ENCODE measurements at regions not wholly inside any gene's neighbourhood (a gene's known extent, or its start where the extent isn't known, plus 50 kb on each side); places are given as distances from the start of the nearest gene placed in this dataset.

DNA sequence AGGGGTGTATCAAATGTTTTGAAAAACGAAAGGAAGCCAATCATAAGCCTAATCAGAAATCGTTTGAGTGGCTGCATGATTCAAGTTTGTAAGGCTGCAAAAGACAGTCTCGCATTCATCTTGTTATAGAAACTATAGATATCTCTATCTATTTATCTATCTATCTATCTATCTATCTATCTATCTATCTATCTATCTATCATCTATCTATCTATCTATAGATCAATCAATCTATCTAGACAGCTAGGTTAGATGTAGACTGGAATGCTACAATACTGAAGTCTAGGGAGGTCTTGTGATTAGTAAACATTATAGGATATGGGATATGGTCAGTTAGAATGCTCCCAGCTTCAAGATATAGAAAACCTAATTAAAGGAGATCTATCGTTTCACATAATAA lies 52.2 kb upstream of the BTG1 start:
- DNase-seq (ENCODE audit: low read depth, low spot score) (no peak), ATAC-seq (no peak)
- no TSS peak for BruUV-seq (replicated peaks)
- H3K36me3 ChIP-seq (ENCODE audit: control insufficient read depth, insufficient read depth, low read length) = no peaks in the 10 kb centered on the region
- no peaks in the 10 kb centered on the region for H3K4me1 ChIP-seq (ENCODE audit: control insufficient read depth, insufficient read depth, low read length)
- in situ Hi-C loops (cut with HindIII; ENCODE audit: low pct_unique_long_range_greater_than_20kb, low sequenced_read_pairs) (no loop called here), intact Hi-C loops (cut with micrococcal nuclease; ENCODE audit: unreplicated experiment) (no loop called here)
- H3K27me3 ChIP-seq (ENCODE audit: control insufficient read depth, insufficient read depth, low read length) = 0 out of 2 replicates have a peak, but pooled peaks cover 2% of the 10 kb centered on the region
- POLR2A ChIA-PET = no interaction called here
- H3K27ac ChIP-seq (ENCODE audit: low read length) = no peak overlapping the region
- no peak for TF ChIP-seq TCF7L2 (IDR thresholded peaks at IDR 0.05; ENCODE audit: low read depth, low read length)
- TF ChIP-seq, protein P1, sequence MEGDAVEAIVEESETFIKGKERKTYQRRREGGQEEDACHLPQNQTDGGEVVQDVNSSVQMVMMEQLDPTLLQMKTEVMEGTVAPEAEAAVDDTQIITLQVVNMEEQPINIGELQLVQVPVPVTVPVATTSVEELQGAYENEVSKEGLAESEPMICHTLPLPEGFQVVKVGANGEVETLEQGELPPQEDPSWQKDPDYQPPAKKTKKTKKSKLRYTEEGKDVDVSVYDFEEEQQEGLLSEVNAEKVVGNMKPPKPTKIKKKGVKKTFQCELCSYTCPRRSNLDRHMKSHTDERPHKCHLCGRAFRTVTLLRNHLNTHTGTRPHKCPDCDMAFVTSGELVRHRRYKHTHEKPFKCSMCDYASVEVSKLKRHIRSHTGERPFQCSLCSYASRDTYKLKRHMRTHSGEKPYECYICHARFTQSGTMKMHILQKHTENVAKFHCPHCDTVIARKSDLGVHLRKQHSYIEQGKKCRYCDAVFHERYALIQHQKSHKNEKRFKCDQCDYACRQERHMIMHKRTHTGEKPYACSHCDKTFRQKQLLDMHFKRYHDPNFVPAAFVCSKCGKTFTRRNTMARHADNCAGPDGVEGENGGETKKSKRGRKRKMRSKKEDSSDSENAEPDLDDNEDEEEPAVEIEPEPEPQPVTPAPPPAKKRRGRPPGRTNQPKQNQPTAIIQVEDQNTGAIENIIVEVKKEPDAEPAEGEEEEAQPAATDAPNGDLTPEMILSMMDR (IDR thresholded peaks at IDR 0.05) = no peak
- TF ChIP-seq POLR2AphosphoS5 (IDR thresholded peaks at IDR 0.05; ENCODE audit: low read depth, low read length) = no peak
- TF ChIP-seq, protein P2, sequence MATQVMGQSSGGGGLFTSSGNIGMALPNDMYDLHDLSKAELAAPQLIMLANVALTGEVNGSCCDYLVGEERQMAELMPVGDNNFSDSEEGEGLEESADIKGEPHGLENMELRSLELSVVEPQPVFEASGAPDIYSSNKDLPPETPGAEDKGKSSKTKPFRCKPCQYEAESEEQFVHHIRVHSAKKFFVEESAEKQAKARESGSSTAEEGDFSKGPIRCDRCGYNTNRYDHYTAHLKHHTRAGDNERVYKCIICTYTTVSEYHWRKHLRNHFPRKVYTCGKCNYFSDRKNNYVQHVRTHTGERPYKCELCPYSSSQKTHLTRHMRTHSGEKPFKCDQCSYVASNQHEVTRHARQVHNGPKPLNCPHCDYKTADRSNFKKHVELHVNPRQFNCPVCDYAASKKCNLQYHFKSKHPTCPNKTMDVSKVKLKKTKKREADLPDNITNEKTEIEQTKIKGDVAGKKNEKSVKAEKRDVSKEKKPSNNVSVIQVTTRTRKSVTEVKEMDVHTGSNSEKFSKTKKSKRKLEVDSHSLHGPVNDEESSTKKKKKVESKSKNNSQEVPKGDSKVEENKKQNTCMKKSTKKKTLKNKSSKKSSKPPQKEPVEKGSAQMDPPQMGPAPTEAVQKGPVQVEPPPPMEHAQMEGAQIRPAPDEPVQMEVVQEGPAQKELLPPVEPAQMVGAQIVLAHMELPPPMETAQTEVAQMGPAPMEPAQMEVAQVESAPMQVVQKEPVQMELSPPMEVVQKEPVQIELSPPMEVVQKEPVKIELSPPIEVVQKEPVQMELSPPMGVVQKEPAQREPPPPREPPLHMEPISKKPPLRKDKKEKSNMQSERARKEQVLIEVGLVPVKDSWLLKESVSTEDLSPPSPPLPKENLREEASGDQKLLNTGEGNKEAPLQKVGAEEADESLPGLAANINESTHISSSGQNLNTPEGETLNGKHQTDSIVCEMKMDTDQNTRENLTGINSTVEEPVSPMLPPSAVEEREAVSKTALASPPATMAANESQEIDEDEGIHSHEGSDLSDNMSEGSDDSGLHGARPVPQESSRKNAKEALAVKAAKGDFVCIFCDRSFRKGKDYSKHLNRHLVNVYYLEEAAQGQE (IDR thresholded peaks at IDR 0.05; ENCODE audit: insufficient read depth in 1 of 2, low read depth in 2 of 2, low read length in 1 of 2) = no peak
- no peak for TF ChIP-seq SIN3A (IDR thresholded peaks at IDR 0.05; ENCODE audit: borderline replicate concordance, insufficient read depth, low read depth, low read length)
- no peak overlapping the region for H3K4me3 ChIP-seq (ENCODE audit: low read depth in 2 of 2, low read length in 2 of 2)
- CTCF ChIA-PET = no interaction called here
- H3K9me3 ChIP-seq (ENCODE audit: control insufficient read depth, insufficient read depth, low read depth, low read length) = no peaks in the 10 kb centered on the region

DNA sequence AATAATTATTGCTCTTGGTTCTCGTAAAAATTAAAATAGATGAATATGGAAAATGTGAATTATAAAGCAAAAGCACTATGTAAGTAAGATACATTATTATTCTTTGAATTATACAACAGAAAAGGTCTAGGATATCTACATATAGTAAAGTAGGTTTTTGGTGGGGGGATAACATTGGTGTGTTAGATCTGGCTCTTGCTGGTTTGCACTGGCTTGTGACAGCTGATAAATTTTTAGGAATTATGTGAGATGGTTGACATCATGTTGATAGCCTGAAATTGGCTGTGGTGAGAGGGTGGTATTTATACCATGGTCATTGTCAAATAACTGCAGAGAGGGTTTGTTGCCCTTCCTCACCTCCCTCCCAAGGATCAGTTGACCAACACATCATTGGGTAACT lies 50.7 kb upstream of the BTG1 start:
- Histone ChIP-seq H3K36me3 (ENCODE audit: control insufficient read depth, insufficient read depth, low read length) (no peaks in the 10 kb centered on the region), H3K4me3 (ENCODE audit: low read depth in 2 of 2, low read length in 2 of 2) (no peak overlapping the region), H3K9me3 (ENCODE audit: control insufficient read depth, insufficient read depth, low read depth, low read length) (no peaks in the 10 kb centered on the region), H3K4me1 (ENCODE audit: control insufficient read depth, insufficient read depth, low read length) (no peaks in the 10 kb centered on the region), H3K27ac (ENCODE audit: low read length) (no peak overlapping the region), H3K27me3 (ENCODE audit: control insufficient read depth, insufficient read depth, low read length) (no peaks in the 10 kb centered on the region)
- ATAC-seq (no peak), DNase-seq (ENCODE audit: low read depth, low spot score) (no peak)
- no TSS peak for BruUV-seq (replicated peaks)
- ChIA-PET POLR2A (no interaction called here), CTCF (no interaction called here)
- in situ Hi-C loops (cut with HindIII; ENCODE audit: low pct_unique_long_range_greater_than_20kb, low sequenced_read_pairs) = no loop called here
- intact Hi-C loops (cut with micrococcal nuclease; ENCODE audit: unreplicated experiment) = no loop called here
- TF ChIP-seq, protein P1 (IDR thresholded peaks at IDR 0.05) = no peak
- TF ChIP-seq SIN3A (IDR thresholded peaks at IDR 0.05; ENCODE audit: borderline replicate concordance, insufficient read depth, low read depth, low read length) = no peak
- TF ChIP-seq POLR2AphosphoS5 (IDR thresholded peaks at IDR 0.05; ENCODE audit: low read depth, low read length) = no peak
- TF ChIP-seq, protein P2 (IDR thresholded peaks at IDR 0.05; ENCODE audit: insufficient read depth in 1 of 2, low read depth in 2 of 2, low read length in 1 of 2) = no peak
- TF ChIP-seq TCF7L2 (IDR thresholded peaks at IDR 0.05; ENCODE audit: low read depth, low read length) = no peak
